Neural progenitor cell (in vitro differentiated cells): ENCODE measurements at regions not wholly inside any gene's neighbourhood (a gene's known extent, or its start where the extent isn't known, plus 50 kb on each side); places are given as distances from the start of the nearest gene placed in this dataset.

ENCODE experiments used
- DNase-seq: peaks from one replicate; pipeline ENCODE4 v3.0.0-alpha.2; 2016; ENCODE audit warnings: low spot score
- H2AFZ ChIP-seq: fragments of 200-600 bp; sonication (generic); replicated peaks from 2 replicates; pipeline ENCODE4 v1.6.1; 2016; ENCODE audit warnings: antibody characterized with exemption
- H3F3A ChIP-seq: fragments of 200-600 bp; sonication (generic); 2 replicates; pipeline ENCODE4 v1.6.1; 2016; ENCODE audit warnings: antibody characterized with exemption, low read depth
- H3K27ac ChIP-seq: fragments of 200-600 bp; sonication (generic); 2 replicates; pipeline ENCODE4 v1.5.1; 2016; ENCODE audit warnings: mild to moderate bottlenecking
- H3K27me3 ChIP-seq: fragments of 200-600 bp; sonication (generic); 2 replicates; pipeline ENCODE4 v1.6.1; 2016; ENCODE audit warnings: mild to moderate bottlenecking, moderate library complexity
- H3K36me3 ChIP-seq: fragments of 200-600 bp; sonication (generic); 2 replicates; pipeline ENCODE4 v1.5.1; 2016
- H3K4me1 ChIP-seq: fragments of 200-600 bp; sonication (generic); 2 replicates; pipeline ENCODE4 v1.6.1; 2016; ENCODE audit warnings: mixed run types
- H3K4me2 ChIP-seq: fragments of 200-600 bp; sonication (generic); 2 replicates; pipeline ENCODE4 v1.6.1; 2016
- H3K4me3 ChIP-seq: fragments of 200-600 bp; sonication (generic); 2 replicates; pipeline ENCODE4 v1.5.1; 2016
- H3K79me2 ChIP-seq: fragments of 200-600 bp; sonication (generic); 2 replicates; pipeline ENCODE4 v1.6.1; 2016; ENCODE audit warnings: low read depth
- H3K9ac ChIP-seq: fragments of 200-600 bp; sonication (generic); 2 replicates; pipeline ENCODE4 v1.6.1; 2016
- H3K9me3 ChIP-seq: fragments of 200-600 bp; sonication (generic); 2 replicates; pipeline ENCODE4 v1.5.1; 2016; ENCODE audit warnings: low read depth
- H4K20me1 ChIP-seq: fragments of 200-600 bp; sonication (generic); 2 replicates; pipeline ENCODE4 v1.6.1; 2016; ENCODE audit warnings: low read depth
- H3K27ac Mint-ChIP-seq: 3 replicates; pipeline ENCODE4 v1.8.0; 2021; ENCODE audit warnings: mixed read lengths
- H3K27me3 Mint-ChIP-seq: 2 replicates; pipeline ENCODE4 v1.8.0; 2022; ENCODE audit warnings: low read depth, mild to moderate bottlenecking, inconsistent platforms, moderate library complexity, mixed read lengths; ENCODE audit not compliant: insufficient read depth
- H3K36me3 Mint-ChIP-seq: 3 replicates; pipeline ENCODE4 v1.8.0; 2021; ENCODE audit warnings: mixed read lengths
- H3K4me1 Mint-ChIP-seq: 3 replicates; pipeline ENCODE4 v1.8.0; 2021; ENCODE audit warnings: mixed read lengths
- H3K4me3 Mint-ChIP-seq: 3 replicates; pipeline ENCODE4 v1.8.0; 2021; ENCODE audit warnings: mild to moderate bottlenecking, moderate library complexity, mixed read lengths
- H3K9me3 Mint-ChIP-seq: 3 replicates; pipeline ENCODE4 v1.8.0; 2020; ENCODE audit warnings: mixed read lengths
- CTCF ChIP-seq: fragments of 200-600 bp; sonication (generic); IDR thresholded peaks from 2 replicates; pipeline ENCODE4 v1.5.1; 2017; ENCODE audit warnings: antibody characterized with exemption, mild to moderate bottlenecking
- EZH2 ChIP-seq: fragments of 200-600 bp; sonication (generic); IDR thresholded peaks from 2 replicates; pipeline ENCODE4 v1.6.1; 2017; ENCODE audit warnings: antibody characterized with exemption, mild to moderate bottlenecking, moderate library complexity
- EZH2phosphoT487 ChIP-seq: fragments of 200-600 bp; sonication (generic); IDR thresholded peaks from 2 replicates; pipeline ENCODE4 v1.6.1; 2017; ENCODE audit warnings: antibody characterized with exemption

GRCh38 chr3:34650131-34650530, 851.7 kb downstream of the PDCD6IP start:
- H3K4me3 Mint-ChIP-seq = no peak overlapping the region
- no peaks in the 10 kb centered on the region for H3K36me3 Mint-ChIP-seq
- no peaks in the 10 kb centered on the region for H3K27me3 Mint-ChIP-seq
- DNase-seq = no peak
- H2AFZ ChIP-seq = no peak overlapping the region
- peaks cover 14% of the 10 kb centered on the region for H3K4me1 Mint-ChIP-seq
- no peaks in the 10 kb centered on the region for H3K79me2 ChIP-seq
- TF ChIP-seq CTCF = no peak
- no peak for TF ChIP-seq EZH2
- no peak for TF ChIP-seq EZH2phosphoT487
- H3K36me3 ChIP-seq = no peaks in the 10 kb centered on the region
- H3K27ac ChIP-seq = no peak overlapping the region
- no peak overlapping the region for H3K9ac ChIP-seq
- H4K20me1 ChIP-seq = no peaks in the 10 kb centered on the region
- no peaks in the 10 kb centered on the region for H3K4me1 ChIP-seq
- no peaks in the 10 kb centered on the region for H3K9me3 Mint-ChIP-seq
- no peak overlapping the region for H3K4me2 ChIP-seq
- H3F3A ChIP-seq = no peaks in the 10 kb centered on the region
- no peak overlapping the region for H3K27ac Mint-ChIP-seq
- no peaks in the 10 kb centered on the region for H3K9me3 ChIP-seq
- no peaks in the 10 kb centered on the region for H3K27me3 ChIP-seq
- H3K4me3 ChIP-seq = no peak overlapping the region

- no peak overlapping the region for H3K27ac ChIP-seq
- Mint-ChIP-seq H3K36me3 (no peaks in the 10 kb centered on the region), H3K27ac (no peak overlapping the region), H3K4me1 (no peaks in the 10 kb centered on the region), H3K9me3 (peaks cover 7% of the 10 kb centered on the region), H3K27me3 (peaks cover 6% of the 10 kb centered on the region), H3K4me3 (no peak overlapping the region)
- DNase-seq = no peak
- H3K4me1 ChIP-seq = no peaks in the 10 kb centered on the region
- TF ChIP-seq EZH2 (no peak), CTCF (no peak), EZH2phosphoT487 (no peak)
- no peaks in the 10 kb centered on the region for H4K20me1 ChIP-seq
- H2AFZ ChIP-seq = no peak overlapping the region
- no peaks in the 10 kb centered on the region for H3K36me3 ChIP-seq
- no peak overlapping the region for H3K4me2 ChIP-seq
- no peaks in the 10 kb centered on the region for H3K9me3 ChIP-seq
- no peaks in the 10 kb centered on the region for H3K27me3 ChIP-seq
- no peak overlapping the region for H3K9ac ChIP-seq
- no peak overlapping the region for H3K4me3 ChIP-seq
- no peaks in the 10 kb centered on the region for H3F3A ChIP-seq
- no peaks in the 10 kb centered on the region for H3K79me2 ChIP-seq
Observed at GRCh38 chr3:34668915-34669314, 870.5 kb downstream of the PDCD6IP start.

- Mint-ChIP-seq H3K27ac (no peak overlapping the region), H3K4me1 (no peaks in the 10 kb centered on the region), H3K9me3 (peaks cover 7% of the 10 kb centered on the region), H3K27me3 (peaks cover 6% of the 10 kb centered on the region), H3K4me3 (no peak overlapping the region), H3K36me3 (no peaks in the 10 kb centered on the region)
- no peak overlapping the region for H3K27ac ChIP-seq
- no peak overlapping the region for H3K9ac ChIP-seq
- H2AFZ ChIP-seq = no peak overlapping the region
- no peak for TF ChIP-seq EZH2
- TF ChIP-seq EZH2phosphoT487 = no peak
- no peak for TF ChIP-seq CTCF
- no peaks in the 10 kb centered on the region for H3K4me1 ChIP-seq
- no peak overlapping the region for H3K4me3 ChIP-seq
- H4K20me1 ChIP-seq = no peaks in the 10 kb centered on the region
- DNase-seq = no peak
- H3K36me3 ChIP-seq = no peaks in the 10 kb centered on the region
- H3K4me2 ChIP-seq = no peak overlapping the region
- no peaks in the 10 kb centered on the region for H3K79me2 ChIP-seq
- H3F3A ChIP-seq = no peaks in the 10 kb centered on the region
- no peaks in the 10 kb centered on the region for H3K27me3 ChIP-seq
- H3K9me3 ChIP-seq = no peaks in the 10 kb centered on the region
Observed at GRCh38 chr3:34669490-34669889, 871.1 kb downstream of the PDCD6IP start.
